ENCODE measurements at regions not wholly inside any gene's neighbourhood (a gene's known extent, or its start where the extent isn't known, plus 50 kb on each side); places are given as distances from the start of the nearest gene placed in this dataset.
"Not testable (repeated sequence)": the region's sequence is repeated elsewhere in the genome, so short reads cannot be mapped to it uniquely, and the experiment has no call there.

- DNase-seq, result no peak
These were observed 109.2 kb upstream of the DYRK2 start for GRCh38 chr12:67539329-67539728.

GRCh38 chr12:67539946-67540345 is 108.6 kb upstream of the DYRK2 start:
- DNase-seq, result no peak

GRCh38 chr12:67540920-67541624 is 107.5 kb upstream of the DYRK2 start:
- DNase-seq, result no peak

GRCh38 chr12:67541625-67541991 is 106.9 kb upstream of the DYRK2 start:
- no peak for DNase-seq

- no peak for DNase-seq
These were observed 105.3 kb upstream of the DYRK2 start for GRCh38 chr12:67543021-67543770.

- DNase-seq, result no peak
These were observed 103.2 kb upstream of the DYRK2 start for GRCh38 chr12:67545298-67545697.

- DNase-seq, result no peak
These were observed 101.8 kb upstream of the DYRK2 start for GRCh38 chr12:67546746-67547145.

GRCh38 chr12:67555075-67555717 is 93.3 kb upstream of the DYRK2 start:
- DNase-seq, result not testable (repeated sequence)

GRCh38 chr12:67558775-67559174 is 89.8 kb upstream of the DYRK2 start:
- no peak for DNase-seq

- no peak for DNase-seq
These were observed 88.8 kb upstream of the DYRK2 start for GRCh38 chr12:67559751-67560150.

- no peak for DNase-seq
These were observed 85.8 kb upstream of the DYRK2 start for GRCh38 chr12:67562513-67563287.

- no peak for DNase-seq
These were observed 80.5 kb upstream of the DYRK2 start for GRCh38 chr12:67568055-67568454.

GRCh38 chr12:67572492-67572891 is 76.1 kb upstream of the DYRK2 start:
- no peak for DNase-seq

- no peak for DNase-seq
These were observed 75.0 kb upstream of the DYRK2 start for GRCh38 chr12:67573566-67573965.

- no peak for DNase-seq
These were observed 69.4 kb upstream of the DYRK2 start for GRCh38 chr12:67578976-67579661.

- no peak for DNase-seq
These were observed 68.9 kb upstream of the DYRK2 start for GRCh38 chr12:67579662-67580003.

GRCh38 chr12:67582238-67582834 is 66.2 kb upstream of the DYRK2 start:
- no peak for DNase-seq

GRCh38 chr12:67582844-67583243 is 65.7 kb upstream of the DYRK2 start:
- DNase-seq, result no peak

GRCh38 chr12:67586951-67587350 is 61.6 kb upstream of the DYRK2 start:
- no peak for DNase-seq

- no peak for DNase-seq
These were observed 59.5 kb upstream of the DYRK2 start for GRCh38 chr12:67589078-67589477.

GRCh38 chr12:67590149-67590790 is 58.3 kb upstream of the DYRK2 start:
- DNase-seq, result no peak
